ENCODE measurements at regions not wholly inside any gene's neighbourhood (a gene's known extent, or its start where the extent isn't known, plus 50 kb on each side); places are given as distances from the start of the nearest gene placed in this dataset.
"Not testable (repeated sequence)": the region's sequence is repeated elsewhere in the genome, so short reads cannot be mapped to it uniquely, and the experiment has no call there.

- H3K4me1 ChIP-seq (replicated peaks in 1 of 2): no peaks in the 10 kb centered on the region
- H3K4me3 ChIP-seq: no peak overlapping the region
- WGBS, 10 experiments: 0 to 100% (median 80%) methylated on average over 1 to 4 of the region's 5 CpGs; no CpG with 5 or more reads in 3 of the 10 experiments
- in situ Hi-C loops (cut with MboI; ENCODE audit: low pct_unique_long_range_greater_than_20kb in 2 of 9, low sequenced_read_pairs in 9 of 9, unreplicated experiment in 9 of 9): no loop called here
- no peak overlapping the region for H3K27ac ChIP-seq
- no peak for ATAC-seq (replicated peaks in 6 of 8)
These were observed 153.2 kb upstream of the THBS2 start for GRCh38 chr6:169406804-169407203.

- Histone ChIP-seq H3K27ac (no peak overlapping the region), H3K4me1 (replicated peaks in 1 of 2) (no peaks in the 10 kb centered on the region), H3K4me3 (no peak overlapping the region)
- WGBS, 10 experiments: 33 to 100% (median 83%) methylated on average over 1 to 2 of the region's 2 CpGs; no CpG with 5 or more reads in 3 of the 10 experiments
- in situ Hi-C loops (cut with MboI; ENCODE audit: low pct_unique_long_range_greater_than_20kb in 2 of 9, low sequenced_read_pairs in 9 of 9, unreplicated experiment in 9 of 9): no loop called here
- ATAC-seq (replicated peaks in 6 of 8): no peak
These were observed 152.4 kb upstream of the THBS2 start for GRCh38 chr6:169406034-169406433.

GRCh38 chr6:169404828-169405227, 151.2 kb upstream of the THBS2 start:
- in situ Hi-C loops (cut with MboI; ENCODE audit: low pct_unique_long_range_greater_than_20kb in 2 of 9, low sequenced_read_pairs in 9 of 9, unreplicated experiment in 9 of 9): no loop called here
- Histone ChIP-seq H3K4me1 (replicated peaks in 1 of 2) (no peaks in the 10 kb centered on the region), H3K4me3 (no peak overlapping the region), H3K27ac (no peak overlapping the region)
- no peak for ATAC-seq (replicated peaks in 6 of 8)
- WGBS, 10 experiments: 48 to 98% (median 90%) methylated on average over 2 to 6 of the region's 6 CpGs; no CpG with 5 or more reads in 1 of the 10 experiments

- peak in 2 of 8 experiments; percentile 78 to 89 for ATAC-seq (replicated peaks in 6 of 8)
- Histone ChIP-seq H3K4me3 (no peak overlapping the region), H3K27ac (no peak overlapping the region), H3K4me1 (replicated peaks in 1 of 2) (no peaks in the 10 kb centered on the region)
- WGBS, 10 experiments: 0 to 93% (median 51%) methylated on average over 1 to 12 of the region's 14 CpGs; no CpG with 5 or more reads in 1 of the 10 experiments
- in situ Hi-C loops (cut with MboI; ENCODE audit: low pct_unique_long_range_greater_than_20kb in 2 of 9, low sequenced_read_pairs in 9 of 9, unreplicated experiment in 9 of 9): no loop called here
These were observed 144.9 kb upstream of the THBS2 start for GRCh38 chr6:169398342-169399105.

- Histone ChIP-seq H3K4me3 (no peak overlapping the region), H3K4me1 (replicated peaks in 1 of 2) (no peaks in the 10 kb centered on the region), H3K27ac (no peak overlapping the region)
- in situ Hi-C loops (cut with MboI; ENCODE audit: low pct_unique_long_range_greater_than_20kb in 2 of 9, low sequenced_read_pairs in 9 of 9, unreplicated experiment in 9 of 9): no loop called here
- 78 to 100% (median 83%) methylated on average over 1 to 5 of the region's 12 CpGs; no CpG with 5 or more reads in 3 of the 10 experiments for WGBS, 10 experiments
- ATAC-seq (replicated peaks in 6 of 8): peak in 3 of 8 experiments; percentile 27 to 41 (median 27)
These were observed 144.0 kb upstream of the THBS2 start for GRCh38 chr6:169397684-169398083.

GRCh38 chr6:169396554-169397163, 143.0 kb upstream of the THBS2 start:
- 80 to 92% (median 87%) methylated on average over 1 to 13 of the region's 19 CpGs; no CpG with 5 or more reads in 5 of the 10 experiments for WGBS, 10 experiments
- in situ Hi-C loops (cut with MboI; ENCODE audit: low pct_unique_long_range_greater_than_20kb in 2 of 9, low sequenced_read_pairs in 9 of 9, unreplicated experiment in 9 of 9): no loop called here
- Histone ChIP-seq H3K4me3 (no peak overlapping the region), H3K4me1 (replicated peaks in 1 of 2) (no peaks in the 10 kb centered on the region), H3K27ac (no peak overlapping the region)
- no peak for ATAC-seq (replicated peaks in 6 of 8)

GRCh38 chr6:169396009-169396539, 142.4 kb upstream of the THBS2 start:
- H3K27ac ChIP-seq; in situ Hi-C loops (cut with MboI; ENCODE audit: low pct_unique_long_range_greater_than_20kb in 2 of 9, low sequenced_read_pairs in 9 of 9, unreplicated experiment in 9 of 9); ATAC-seq (replicated peaks in 6 of 8); H3K4me1 ChIP-seq (replicated peaks in 1 of 2); H3K4me3 ChIP-seq: not testable (repeated sequence)
- 40 to 100% (median 75%) methylated on average over 1 to 5 of the region's 7 CpGs; no CpG with 5 or more reads in 3 of the 10 experiments for WGBS, 10 experiments

GRCh38 chr6:169395080-169395805, 141.6 kb upstream of the THBS2 start:
- H3K4me3 ChIP-seq: no peak overlapping the region
- no peaks in the 10 kb centered on the region for H3K4me1 ChIP-seq (replicated peaks in 1 of 2)
- no peak for ATAC-seq (replicated peaks in 6 of 8)
- H3K27ac ChIP-seq: no peak overlapping the region
- in situ Hi-C loops (cut with MboI; ENCODE audit: low pct_unique_long_range_greater_than_20kb in 2 of 9, low sequenced_read_pairs in 9 of 9, unreplicated experiment in 9 of 9): no loop called here
- 50 to 100% (median 85%) methylated on average over 1 to 6 of the region's 7 CpGs; no CpG with 5 or more reads in 3 of the 10 experiments for WGBS, 10 experiments

- no peak overlapping the region for H3K27ac ChIP-seq
- H3K4me3 ChIP-seq: no peak overlapping the region
- in situ Hi-C loops (cut with MboI; ENCODE audit: low pct_unique_long_range_greater_than_20kb in 2 of 9, low sequenced_read_pairs in 9 of 9, unreplicated experiment in 9 of 9): no loop called here
- WGBS, 10 experiments: 81 to 98% (median 90%) methylated on average over 3 to 13 of the region's 13 CpGs; no CpG with 5 or more reads in 4 of the 10 experiments
- ATAC-seq (replicated peaks in 6 of 8): no peak
- no peaks in the 10 kb centered on the region for H3K4me1 ChIP-seq (replicated peaks in 1 of 2)
These were observed 140.1 kb upstream of the THBS2 start for GRCh38 chr6:169393753-169394152.

- Histone ChIP-seq H3K4me3 (no peak overlapping the region), H3K27ac (no peak overlapping the region), H3K4me1 (replicated peaks in 1 of 2) (no peaks in the 10 kb centered on the region)
- in situ Hi-C loops (cut with MboI; ENCODE audit: low pct_unique_long_range_greater_than_20kb in 2 of 9, low sequenced_read_pairs in 9 of 9, unreplicated experiment in 9 of 9): no loop called here
- 38 to 93% (median 79%) methylated on average over 1 to 2 of the region's 2 CpGs for WGBS, 10 experiments
- ATAC-seq (replicated peaks in 6 of 8): no peak
These were observed 137.9 kb upstream of the THBS2 start for GRCh38 chr6:169391473-169392071.

GRCh38 chr6:169388395-169389166, 134.9 kb upstream of the THBS2 start:
- Histone ChIP-seq H3K27ac (no peak overlapping the region), H3K4me3 (no peak overlapping the region), H3K4me1 (replicated peaks in 1 of 2) (no peaks in the 10 kb centered on the region)
- in situ Hi-C loops (cut with MboI; ENCODE audit: low pct_unique_long_range_greater_than_20kb in 2 of 9, low sequenced_read_pairs in 9 of 9, unreplicated experiment in 9 of 9): no loop called here
- 20 to 100% (median 76%) methylated on average over 1 to 5 of the region's 20 CpGs for WGBS, 10 experiments
- ATAC-seq (replicated peaks in 6 of 8): no peak

- ATAC-seq (replicated peaks in 6 of 8): no peak
- in situ Hi-C loops (cut with MboI; ENCODE audit: low pct_unique_long_range_greater_than_20kb in 2 of 9, low sequenced_read_pairs in 9 of 9, unreplicated experiment in 9 of 9): no loop called here
- Histone ChIP-seq H3K27ac (no peak overlapping the region), H3K4me3 (no peak overlapping the region), H3K4me1 (replicated peaks in 1 of 2) (no peaks in the 10 kb centered on the region)
- WGBS, 10 experiments: 49 to 90% (median 78%) methylated on average over 2 to 5 of the region's 9 CpGs; no CpG with 5 or more reads in 5 of the 10 experiments
These were observed 134.2 kb upstream of the THBS2 start for GRCh38 chr6:169387809-169388383.
